SH-SY5Y (cell line): ENCODE measurements at regions not wholly inside any gene's neighbourhood (a gene's known extent, or its start where the extent isn't known, plus 50 kb on each side); places are given as distances from the start of the nearest gene placed in this dataset.

Source experiments
- GATA2 ChIP-seq: IDR thresholded peaks from 2 replicates; pipeline ENCODE4 v1.6.1; 2011; ENCODE audit warnings: mild to moderate bottlenecking, low read depth, low read length
- GATA3 ChIP-seq: IDR thresholded peaks from 2 replicates; pipeline ENCODE4 v1.6.1; 2011; ENCODE audit warnings: low read depth, mild to moderate bottlenecking, low read length, moderate library complexity

- no peak for TF ChIP-seq GATA2
- TF ChIP-seq GATA3, result no peak
Measured at GRCh38 chr12:97061171-97061570, 154.1 kb downstream of the NEDD1 start.
